ENCODE measurements at regions not wholly inside any gene's neighbourhood (a gene's known extent, or its start where the extent isn't known, plus 50 kb on each side); places are given as distances from the start of the nearest gene placed in this dataset.

DNA sequence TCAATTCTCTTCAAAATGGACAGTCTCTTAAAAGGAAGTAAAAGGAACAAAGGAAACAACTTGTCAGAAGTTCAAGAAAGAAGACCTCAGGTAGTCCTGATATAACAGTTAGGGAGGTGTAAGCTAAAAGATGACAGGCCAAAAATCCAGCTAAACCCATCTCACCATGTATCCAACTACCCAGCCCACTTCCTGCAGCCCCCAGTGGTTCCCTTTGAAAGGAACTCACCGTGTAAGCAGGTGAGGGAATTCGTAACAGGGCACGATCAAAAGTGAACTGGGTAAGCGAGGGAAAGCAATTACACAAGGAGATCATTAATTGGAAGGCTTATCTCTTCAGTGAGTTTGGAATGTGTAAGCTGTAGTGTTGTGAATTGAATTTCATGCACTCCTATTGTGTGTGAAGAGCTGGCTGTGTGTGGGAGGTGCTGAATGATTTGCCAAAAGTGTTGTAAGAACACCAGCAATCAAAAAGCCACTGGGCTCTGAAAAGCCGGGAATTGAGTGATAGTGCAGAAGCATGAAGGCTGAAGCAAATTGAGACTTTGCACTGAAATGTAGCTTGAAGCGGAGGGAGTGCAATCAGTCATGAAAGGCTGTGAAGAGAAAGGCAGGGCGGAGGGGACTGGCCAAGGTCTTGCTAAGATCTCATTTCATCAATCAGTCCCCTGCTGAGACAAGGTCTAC, 914.2 kb upstream of the LCORL start:
- no peak for DNase-seq

DNA sequence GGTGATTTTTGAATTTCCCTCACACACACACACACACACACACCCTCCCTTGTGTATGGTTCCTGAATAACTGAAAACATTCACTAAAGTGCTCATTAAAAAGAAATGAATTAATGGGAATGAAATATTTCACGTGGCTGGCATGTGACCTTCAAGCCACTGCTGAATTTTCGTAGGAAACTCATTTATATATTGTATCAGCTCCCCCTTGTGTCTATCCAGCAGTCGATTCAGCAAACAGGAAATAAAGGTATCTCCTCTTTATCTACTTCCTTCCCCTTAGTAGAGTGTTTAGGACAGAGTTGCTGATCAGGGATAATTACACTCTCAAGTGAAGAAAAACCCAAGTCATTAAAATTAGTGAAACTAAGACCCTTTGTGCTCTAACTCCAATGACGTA, 912.6 kb upstream of the LCORL start:
- DNase-seq: no peak

DNA sequence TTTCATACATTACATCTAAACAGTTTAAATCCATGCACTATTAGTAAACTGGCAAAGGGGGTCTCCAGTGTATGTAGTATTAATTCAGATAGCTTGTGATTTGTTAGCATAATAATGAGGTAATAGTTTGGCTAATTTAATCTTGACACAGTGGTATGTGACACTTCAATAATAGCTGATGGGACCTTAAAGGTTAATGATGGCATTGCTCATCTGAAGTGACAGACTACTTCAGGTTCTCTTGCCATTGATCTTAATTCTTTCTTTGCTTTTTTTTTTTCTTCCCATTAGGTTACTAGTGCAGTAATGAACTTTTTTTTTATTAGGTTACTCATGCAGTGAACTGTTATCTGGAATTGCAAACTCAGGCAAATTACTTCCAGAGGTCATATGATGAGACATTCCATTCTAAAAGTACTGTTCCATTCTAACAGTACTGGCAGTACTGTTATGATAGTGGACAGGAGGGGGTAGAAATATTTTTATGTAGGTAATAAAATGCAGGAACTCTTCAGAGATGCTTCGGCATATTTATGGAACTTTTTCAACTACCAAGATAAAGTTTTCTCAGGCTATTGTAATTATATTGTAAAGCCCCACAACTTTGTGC, 911.3 kb upstream of the LCORL start:
- DNase-seq: no peak

- DNase-seq: no peak
These were observed 910.3 kb upstream of the LCORL start for GRCh38 chr4:18931643-18932377.

DNA sequence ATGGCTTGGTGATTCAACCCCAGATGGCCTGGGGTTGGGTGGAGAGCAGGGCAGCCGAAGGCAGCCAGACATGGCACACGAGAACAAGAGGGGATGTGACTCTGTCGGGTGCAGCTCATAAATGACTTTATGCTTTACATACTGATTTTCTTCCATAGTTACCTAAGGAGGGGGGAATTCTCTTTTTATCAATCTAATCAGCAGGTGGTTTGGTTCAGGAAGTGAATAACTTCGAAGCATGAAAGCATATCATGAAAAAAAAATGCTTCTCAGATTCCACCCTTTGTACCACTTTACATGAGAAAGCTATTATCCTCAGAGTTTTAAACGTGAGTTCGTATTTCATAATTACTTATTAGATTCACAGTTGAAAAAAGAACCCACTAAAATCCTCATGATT, 908.9 kb upstream of the LCORL start:
- DNase-seq: no peak

- DNase-seq: no peak
These were observed 902.1 kb upstream of the LCORL start for GRCh38 chr4:18923496-18924161.

DNA sequence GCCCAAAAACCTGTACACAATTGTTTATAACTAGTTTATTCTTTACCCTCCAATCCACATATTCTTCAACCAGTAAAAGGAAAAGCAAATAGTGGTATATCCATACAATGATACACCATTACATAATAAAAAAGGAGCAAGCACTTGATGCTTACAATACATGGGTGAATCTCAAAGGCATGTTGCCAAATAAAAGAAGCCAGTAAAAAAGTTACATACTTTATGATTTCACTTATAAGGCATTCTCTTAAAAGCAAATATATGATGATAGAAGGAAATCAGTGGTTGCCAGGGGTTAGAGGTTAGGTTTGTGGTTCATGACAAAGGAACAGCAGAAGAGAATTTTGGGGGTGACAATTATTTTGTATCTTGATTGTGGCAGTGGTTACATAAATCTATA, 896.1 kb upstream of the LCORL start:
- DNase-seq: no peak

- DNase-seq: no peak
These were observed 892.6 kb upstream of the LCORL start for GRCh38 chr4:18914182-18914581.

DNA sequence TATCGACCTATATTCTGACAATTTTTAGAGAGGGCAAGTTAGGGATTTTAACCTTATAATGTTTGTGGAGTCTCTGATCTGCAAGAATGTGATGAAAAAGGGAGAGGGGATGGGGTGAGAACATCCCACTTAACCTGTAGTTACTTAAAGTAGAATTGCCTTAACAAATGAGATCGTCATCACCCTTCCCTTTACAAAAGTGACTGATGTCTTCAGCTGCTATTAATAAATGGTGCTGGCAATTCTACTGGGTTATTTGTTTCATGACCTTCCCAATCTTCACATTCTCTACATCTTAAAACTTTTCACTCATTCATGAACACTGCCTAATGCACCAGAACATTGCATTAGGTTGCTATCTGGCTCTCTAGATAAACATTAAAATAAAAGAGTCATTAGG, 873.4 kb upstream of the LCORL start:
- DNase-seq: no peak

GRCh38 chr4:18882468-18882867, 860.9 kb upstream of the LCORL start:
- DNase-seq: no peak

DNA sequence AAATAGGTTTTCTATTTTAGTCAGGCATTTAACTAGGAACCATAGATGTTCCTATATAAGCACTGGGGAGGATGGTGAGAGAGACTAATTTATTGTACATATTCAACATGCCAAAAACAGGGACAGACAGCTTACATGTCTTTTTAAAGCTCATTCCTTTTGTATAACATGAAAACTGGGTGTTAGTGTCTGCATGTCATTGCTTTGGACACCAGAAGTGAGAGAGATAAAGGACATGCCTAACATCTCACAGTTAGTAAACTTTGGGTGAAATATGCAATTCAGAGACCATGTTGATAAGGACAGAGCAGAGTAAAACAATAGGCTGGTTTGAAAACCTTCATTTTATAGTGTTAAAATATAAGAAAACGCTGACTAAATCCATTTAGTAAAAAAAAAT, 860.0 kb upstream of the LCORL start:
- DNase-seq: no peak

DNA sequence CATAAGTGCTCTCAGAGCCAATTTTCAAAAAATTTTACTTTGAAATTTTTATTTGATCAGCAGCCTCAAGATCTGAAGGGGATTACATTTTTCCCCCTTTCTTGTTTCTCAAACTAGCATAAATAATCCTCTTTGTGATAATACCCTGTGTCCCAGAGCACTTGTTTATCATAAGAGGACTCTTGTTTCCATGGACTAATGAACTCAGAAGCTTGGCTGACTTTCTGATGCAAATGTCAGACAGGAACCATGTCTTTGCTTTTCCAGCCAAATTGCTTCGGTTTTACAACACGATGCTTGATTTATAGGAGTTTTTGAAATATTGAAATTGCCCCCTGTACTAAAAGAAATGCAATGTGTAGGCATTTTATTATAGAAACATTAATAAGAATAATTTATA, 859.3 kb upstream of the LCORL start:
- DNase-seq: no peak

DNA sequence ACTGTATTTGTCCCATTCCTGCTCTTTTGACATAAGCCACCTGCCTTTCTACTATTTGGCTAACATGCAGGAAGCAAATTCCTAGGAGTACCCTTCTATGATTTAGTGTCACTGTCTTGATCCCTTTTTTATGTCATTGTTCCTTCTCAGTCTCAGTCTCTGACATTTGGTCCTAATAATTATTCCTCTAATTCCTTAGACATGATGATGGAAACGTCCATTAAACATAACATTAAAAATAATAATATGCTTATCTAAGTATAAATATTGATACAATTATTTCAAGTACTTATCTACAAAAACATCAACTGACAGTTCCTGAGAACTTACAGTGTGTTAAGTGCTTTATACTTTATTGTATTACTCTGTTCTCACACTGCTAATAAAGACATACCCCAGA, 857.0 kb upstream of the LCORL start:
- no peak for DNase-seq

DNA sequence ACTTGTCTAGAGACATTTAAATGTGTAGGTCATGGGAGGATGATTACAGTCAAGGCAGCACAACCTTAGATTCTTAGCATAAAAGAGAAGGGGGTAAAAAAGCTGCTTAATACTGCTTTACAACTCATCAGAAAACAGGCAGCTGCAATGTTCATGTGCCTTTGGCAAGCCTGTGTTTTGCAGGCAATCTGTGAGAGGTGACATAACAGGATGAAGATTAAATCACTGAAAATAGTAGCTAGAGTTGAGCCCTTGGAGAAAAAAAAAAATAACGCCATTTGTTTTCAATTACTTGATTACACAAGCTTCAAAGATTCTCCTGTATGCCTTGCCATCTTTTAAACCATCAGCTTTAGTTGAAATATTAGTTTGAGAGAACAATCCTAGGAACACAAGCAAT, 847.6 kb upstream of the LCORL start:
- DNase-seq: no peak

DNA sequence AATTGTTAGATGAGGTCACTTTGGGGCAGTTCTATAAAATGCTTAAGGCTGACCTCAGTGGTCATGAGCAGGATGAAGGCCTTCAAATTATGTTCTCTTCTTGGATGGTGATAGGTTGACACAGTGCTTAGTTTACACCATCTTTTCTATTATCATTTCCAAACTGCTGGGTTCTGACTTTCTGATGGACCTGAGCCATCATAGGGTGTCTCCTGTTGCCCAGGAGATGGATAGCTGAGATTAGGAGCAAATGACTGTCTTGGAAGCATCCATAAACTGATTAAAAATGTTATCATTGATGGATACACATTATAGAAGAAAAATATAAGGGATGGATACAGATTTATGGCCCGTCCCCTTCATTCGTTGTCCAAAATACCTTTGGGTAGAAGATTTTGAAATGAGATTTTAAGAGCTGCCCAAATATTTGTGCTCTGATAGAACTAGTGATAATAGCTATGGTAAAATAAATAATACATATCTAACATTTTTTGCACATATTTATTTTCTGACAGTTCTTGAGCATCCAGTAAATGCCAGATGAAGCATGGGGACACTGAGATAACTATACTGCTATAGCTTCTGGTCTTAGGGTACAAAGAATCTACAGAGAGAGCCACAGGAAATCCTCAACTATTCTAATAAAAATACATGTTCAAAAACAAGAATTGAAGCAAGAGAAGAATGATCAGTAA, 839.4 kb upstream of the LCORL start:
- DNase-seq: no peak

DNA sequence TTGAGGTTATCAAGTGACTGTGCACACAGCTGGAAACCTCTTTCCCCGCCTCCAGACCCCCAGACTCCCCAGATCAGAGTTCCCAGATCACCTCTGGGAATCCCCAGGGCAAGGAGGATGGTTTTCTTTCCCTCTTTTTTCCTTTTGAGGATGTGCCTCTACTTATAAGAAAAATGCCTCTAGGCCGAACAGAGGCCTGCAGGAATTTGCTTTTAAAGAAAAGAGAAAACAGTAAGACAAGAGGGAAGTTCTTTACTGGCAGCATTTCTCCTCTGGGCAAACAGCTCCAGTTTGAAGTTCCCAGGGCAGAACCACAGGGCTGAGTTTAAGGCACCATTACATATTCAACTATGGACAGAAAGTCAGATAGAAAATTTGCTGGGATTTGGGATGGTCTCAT, 837.9 kb upstream of the LCORL start:
- no peak for DNase-seq

DNA sequence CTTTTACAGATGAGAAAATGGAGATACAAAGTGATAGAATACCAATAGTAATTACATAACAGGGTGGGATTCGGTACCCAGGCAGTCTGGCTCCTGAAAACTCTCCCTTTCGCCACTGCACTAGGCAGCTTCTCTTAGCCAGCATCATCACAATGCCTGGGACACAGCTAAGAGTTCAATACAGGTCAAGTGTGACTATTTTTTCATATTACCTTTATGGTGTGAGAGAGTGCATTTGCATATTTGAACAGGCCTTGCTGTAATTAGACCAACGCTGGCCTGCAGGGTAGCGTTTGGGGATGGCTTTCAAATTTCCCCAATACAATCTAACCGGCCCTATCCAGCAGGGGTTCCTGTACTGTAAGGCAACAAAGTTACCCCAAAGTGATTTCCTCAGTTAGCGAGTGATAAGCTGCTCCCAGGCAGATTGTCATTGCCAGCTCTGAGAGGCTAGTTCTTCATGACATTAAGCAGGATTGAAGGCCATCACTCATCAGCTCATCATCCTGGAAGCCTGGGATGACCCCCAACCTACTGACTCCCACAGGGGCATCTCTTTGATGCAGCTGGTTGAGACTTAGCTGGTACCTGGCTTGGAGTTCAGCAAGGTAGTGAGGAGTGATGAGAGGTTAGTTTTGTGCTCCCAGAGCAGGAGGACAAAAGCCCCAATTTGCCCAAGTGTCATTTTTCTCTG, 836.8 kb upstream of the LCORL start:
- DNase-seq: no peak

DNA sequence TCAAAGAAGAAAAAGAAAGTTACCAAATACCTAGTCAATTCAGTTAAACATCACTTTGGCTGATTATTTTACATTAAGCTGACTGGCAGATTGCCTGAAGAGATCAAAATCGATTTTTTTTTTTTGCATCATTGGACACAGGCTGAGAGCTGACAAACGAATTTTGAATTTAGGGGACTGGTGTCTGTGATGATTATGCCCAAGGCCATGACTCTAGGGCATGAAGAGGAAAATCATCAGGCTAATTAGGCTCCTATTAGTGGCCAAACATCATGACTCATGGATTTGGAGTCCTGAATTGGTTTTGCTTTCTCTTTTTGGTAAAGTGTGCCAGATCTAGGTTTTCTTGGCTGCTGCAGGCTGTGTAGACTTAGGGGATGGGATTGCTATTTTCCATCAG, 829.3 kb upstream of the LCORL start:
- no peak for DNase-seq

GRCh38 chr4:18847249-18847890, 825.8 kb upstream of the LCORL start:
- no peak for DNase-seq

GRCh38 chr4:18846313-18846712, 824.8 kb upstream of the LCORL start:
- DNase-seq: no peak

- DNase-seq: no peak
These were observed 823.2 kb upstream of the LCORL start for GRCh38 chr4:18844726-18845125.

DNA sequence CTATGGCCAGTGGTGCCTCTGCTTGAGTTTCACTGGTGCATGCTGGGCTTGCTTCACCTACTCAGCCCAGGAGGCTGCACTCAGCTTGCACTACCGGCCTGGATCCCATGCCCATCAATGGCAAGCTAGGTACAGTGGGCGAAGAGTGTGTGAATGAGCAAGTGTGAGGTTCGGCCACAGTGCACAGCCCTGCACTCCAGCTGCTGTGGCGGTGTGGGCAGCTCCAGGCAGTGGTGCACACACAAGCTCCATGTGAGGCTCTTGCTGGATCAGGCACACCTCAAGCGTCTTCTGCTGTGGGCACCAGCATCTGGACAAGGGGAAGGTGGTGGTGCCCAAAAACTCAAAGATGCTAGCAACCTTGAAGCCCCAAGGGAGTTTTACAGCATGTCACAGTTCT, 820.9 kb upstream of the LCORL start:
- DNase-seq: no peak

Data from suppressor macrophage (primary cell).